ENCODE measurements at regions not wholly inside any gene's neighbourhood (a gene's known extent, or its start where the extent isn't known, plus 50 kb on each side); places are given as distances from the start of the nearest gene placed in this dataset.

GRCh38 chr13:57823704-57824103 is 192.2 kb downstream of the PCDH17 start:
- TF ChIP-seq, protein P1, sequence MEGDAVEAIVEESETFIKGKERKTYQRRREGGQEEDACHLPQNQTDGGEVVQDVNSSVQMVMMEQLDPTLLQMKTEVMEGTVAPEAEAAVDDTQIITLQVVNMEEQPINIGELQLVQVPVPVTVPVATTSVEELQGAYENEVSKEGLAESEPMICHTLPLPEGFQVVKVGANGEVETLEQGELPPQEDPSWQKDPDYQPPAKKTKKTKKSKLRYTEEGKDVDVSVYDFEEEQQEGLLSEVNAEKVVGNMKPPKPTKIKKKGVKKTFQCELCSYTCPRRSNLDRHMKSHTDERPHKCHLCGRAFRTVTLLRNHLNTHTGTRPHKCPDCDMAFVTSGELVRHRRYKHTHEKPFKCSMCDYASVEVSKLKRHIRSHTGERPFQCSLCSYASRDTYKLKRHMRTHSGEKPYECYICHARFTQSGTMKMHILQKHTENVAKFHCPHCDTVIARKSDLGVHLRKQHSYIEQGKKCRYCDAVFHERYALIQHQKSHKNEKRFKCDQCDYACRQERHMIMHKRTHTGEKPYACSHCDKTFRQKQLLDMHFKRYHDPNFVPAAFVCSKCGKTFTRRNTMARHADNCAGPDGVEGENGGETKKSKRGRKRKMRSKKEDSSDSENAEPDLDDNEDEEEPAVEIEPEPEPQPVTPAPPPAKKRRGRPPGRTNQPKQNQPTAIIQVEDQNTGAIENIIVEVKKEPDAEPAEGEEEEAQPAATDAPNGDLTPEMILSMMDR (IDR thresholded peaks at IDR 0.05) = no peak
- no peak for TF ChIP-seq POLR2A (IDR thresholded peaks at IDR 0.05)
